GM10266 (cell line): ENCODE measurements at regions not wholly inside any gene's neighbourhood (a gene's known extent, or its start where the extent isn't known, plus 50 kb on each side); places are given as distances from the start of the nearest gene placed in this dataset.

Experiments used
- DNase-seq: peaks from one replicate; pipeline ENCODE4 v3.0.0; 2012; ENCODE audit errors: extremely low spot score
- TF ChIP-seq, protein P1 (sequence below): IDR thresholded peaks from 2 replicates; pipeline ENCODE4 v1.5.1; 2012; ENCODE audit warnings: mild to moderate bottlenecking, low read depth; ENCODE audit not compliant: control insufficient read depth, insufficient read depth; ENCODE audit errors: missing control alignments

- TF ChIP-seq, protein P1, sequence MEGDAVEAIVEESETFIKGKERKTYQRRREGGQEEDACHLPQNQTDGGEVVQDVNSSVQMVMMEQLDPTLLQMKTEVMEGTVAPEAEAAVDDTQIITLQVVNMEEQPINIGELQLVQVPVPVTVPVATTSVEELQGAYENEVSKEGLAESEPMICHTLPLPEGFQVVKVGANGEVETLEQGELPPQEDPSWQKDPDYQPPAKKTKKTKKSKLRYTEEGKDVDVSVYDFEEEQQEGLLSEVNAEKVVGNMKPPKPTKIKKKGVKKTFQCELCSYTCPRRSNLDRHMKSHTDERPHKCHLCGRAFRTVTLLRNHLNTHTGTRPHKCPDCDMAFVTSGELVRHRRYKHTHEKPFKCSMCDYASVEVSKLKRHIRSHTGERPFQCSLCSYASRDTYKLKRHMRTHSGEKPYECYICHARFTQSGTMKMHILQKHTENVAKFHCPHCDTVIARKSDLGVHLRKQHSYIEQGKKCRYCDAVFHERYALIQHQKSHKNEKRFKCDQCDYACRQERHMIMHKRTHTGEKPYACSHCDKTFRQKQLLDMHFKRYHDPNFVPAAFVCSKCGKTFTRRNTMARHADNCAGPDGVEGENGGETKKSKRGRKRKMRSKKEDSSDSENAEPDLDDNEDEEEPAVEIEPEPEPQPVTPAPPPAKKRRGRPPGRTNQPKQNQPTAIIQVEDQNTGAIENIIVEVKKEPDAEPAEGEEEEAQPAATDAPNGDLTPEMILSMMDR = peak; percentile 21
Observed at GRCh38 chr13:78420814-78421213, 182.5 kb downstream of the POU4F1 start.

DNA sequence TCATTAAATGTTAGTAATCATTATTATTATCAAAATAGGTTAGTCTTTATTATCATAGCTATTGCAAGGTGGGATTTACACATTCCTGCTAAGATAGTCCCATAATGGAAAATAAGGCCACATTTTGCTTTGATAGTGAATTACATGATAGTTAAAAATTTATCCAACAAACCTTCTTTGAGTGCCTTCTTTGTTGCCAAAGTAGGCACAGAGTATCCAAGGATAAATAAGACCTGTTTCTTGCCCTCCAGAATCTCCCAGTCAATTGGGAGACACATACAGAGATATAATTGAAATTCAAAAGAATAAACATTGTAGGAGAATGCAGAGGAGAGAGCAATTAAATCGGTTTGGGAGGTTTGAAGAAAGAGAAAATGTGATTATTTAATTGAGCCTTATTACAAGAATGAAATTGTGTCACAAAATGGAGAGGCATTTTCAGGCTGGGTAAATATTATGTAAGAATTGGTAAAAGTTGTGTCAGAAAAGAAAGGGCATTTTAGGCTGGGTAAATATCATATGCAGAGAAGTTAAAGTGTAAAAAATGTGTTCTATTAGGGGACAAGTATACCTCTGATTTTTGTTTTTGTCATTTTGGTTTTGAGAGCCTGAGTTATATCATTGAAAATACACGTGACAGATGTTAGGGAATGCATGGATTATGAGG is 189.3 kb downstream of the POU4F1 start:
- no peak for DNase-seq
- TF ChIP-seq, protein P1 = no peak

More at GRCh38 chr13:78420814-78421213, 182.5 kb downstream of the POU4F1 start:
- DNase-seq = peak; percentile 36

GRCh38 chr13:78410847-78411246 is 192.5 kb downstream of the POU4F1 start:
- TF ChIP-seq, protein P1 = no peak
- DNase-seq = no peak

GRCh38 chr13:78410164-78410563 is 193.2 kb downstream of the POU4F1 start:
- no peak for DNase-seq
- TF ChIP-seq, protein P1 = no peak

- no peak for DNase-seq
- TF ChIP-seq, protein P1 = no peak
Observed at GRCh38 chr13:78409172-78409571, 194.2 kb downstream of the POU4F1 start.

DNA sequence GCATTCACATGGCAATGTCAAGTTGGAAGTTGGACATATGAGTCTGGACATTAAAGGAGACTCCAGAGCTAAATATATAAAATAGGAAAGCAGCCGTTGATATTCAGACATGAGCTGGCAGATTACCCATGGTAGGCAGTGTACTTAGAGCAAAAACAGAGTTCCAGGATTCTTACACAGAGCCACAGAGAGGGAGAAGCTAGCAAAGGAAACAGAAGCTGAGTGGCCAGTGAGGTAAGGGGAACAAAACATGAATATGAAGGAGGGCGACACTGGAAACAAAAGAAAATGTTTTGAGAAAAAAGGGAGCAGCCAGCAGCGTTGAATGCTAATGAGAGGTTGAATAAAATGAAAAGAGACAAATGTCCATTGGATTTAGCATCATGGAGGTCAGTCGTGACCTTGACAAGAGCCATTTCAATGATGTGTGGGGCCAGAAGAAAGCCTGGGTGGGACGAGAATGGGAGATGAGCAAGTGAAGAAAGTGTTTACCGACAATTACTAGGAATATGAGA is 198.4 kb downstream of the POU4F1 start:
- TF ChIP-seq, protein P1 = no peak
- DNase-seq = no peak

GRCh38 chr13:78402708-78403400 is 200.5 kb downstream of the POU4F1 start:
- no peak for DNase-seq
- TF ChIP-seq, protein P1 = no peak
